NT2/D1 (cell line): ENCODE measurements at regions not wholly inside any gene's neighbourhood (a gene's known extent, or its start where the extent isn't known, plus 50 kb on each side); places are given as distances from the start of the nearest gene placed in this dataset.

Source experiments
- SUZ12 ChIP-seq: IDR thresholded peaks from 2 replicates; pipeline ENCODE4 v1.6.1; 2011; ENCODE audit not compliant: insufficient read length, insufficient read depth; ENCODE audit errors: extremely low read depth
- YY1 ChIP-seq: IDR thresholded peaks from 2 replicates; pipeline ENCODE4 v1.6.1; 2011; ENCODE audit not compliant: insufficient read length, insufficient read depth
- ZNF274 ChIP-seq: IDR thresholded peaks from 2 replicates; pipeline ENCODE4 v1.6.1; 2011; ENCODE audit warnings: mild to moderate bottlenecking, low read depth, low read length

DNA sequence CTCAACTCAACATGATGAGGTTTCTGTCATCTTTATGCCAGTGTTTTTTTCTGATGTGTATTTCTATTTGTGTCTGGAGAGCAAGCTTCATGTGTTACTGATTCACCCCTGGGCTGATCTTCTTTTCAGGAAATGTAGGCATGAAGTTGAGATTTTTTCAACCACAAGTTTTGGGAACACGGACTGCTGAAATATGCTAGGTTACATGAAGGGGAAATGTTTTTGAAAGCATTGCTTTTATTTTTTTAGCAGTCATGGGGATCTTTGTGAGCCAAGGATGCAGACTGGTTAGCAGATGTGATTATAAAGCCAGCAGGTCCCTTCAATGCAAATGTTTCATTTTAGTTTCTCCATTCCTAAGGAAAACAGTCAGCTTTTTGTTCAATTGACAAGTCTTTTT, 219.3 kb upstream of the COL8A1 start:
- TF ChIP-seq ZNF274 (no peak), YY1 (no peak), SUZ12 (no peak)
